ENCODE measurements at regions not wholly inside any gene's neighbourhood (a gene's known extent, or its start where the extent isn't known, plus 50 kb on each side); places are given as distances from the start of the nearest gene placed in this dataset.

DNA sequence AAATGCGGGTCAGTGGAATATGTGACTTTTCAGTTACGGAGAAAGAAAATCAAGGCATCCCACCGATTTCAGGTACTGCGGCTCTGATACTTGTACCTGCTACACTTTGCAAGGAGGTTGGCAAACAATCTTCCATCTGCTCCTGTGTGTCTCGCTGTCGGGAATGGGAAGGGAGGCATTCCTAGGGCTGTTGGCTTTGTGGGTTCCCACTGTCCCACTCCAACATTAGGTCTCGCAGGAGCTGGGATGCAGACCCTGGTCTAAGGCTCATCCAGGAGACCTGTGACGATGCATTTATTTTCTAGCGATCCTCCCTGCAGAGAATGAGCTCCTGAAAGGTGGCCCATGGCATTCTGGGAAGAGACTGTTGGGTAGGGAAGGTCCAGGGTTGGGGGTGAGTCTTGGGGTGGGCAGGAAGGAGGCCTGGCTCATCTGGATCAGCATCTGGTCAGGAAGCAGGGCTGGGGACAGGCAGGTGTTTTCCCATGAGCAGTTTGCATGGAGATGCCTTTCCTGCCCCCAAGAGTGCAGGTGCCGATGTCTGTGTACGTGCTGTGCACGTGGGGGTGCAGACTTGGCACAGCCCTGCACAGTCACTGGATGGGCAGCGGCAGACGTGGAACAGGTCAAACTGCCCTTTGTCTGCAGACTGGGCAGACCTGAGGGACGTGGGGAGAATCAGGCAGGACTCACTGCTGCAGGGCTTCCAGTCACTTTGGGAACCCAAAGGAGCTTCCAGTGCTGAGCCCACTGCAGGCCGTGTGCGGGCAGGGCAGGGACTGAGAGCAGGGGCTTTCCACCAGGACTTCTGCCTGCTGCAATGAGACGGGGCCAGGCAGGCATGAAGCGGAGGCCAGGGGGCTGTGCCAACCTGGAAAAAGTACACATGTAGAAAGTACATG is 152.4 kb downstream of the TEX29 start:
- intact Hi-C loops (cut with DNase I), result loop anchor here in 1 of 2 donors (5.0 kb wide), 1 partner anchor 969 kb away; no protein-coding TSS in a partner anchor
- peak in 1 of 3 donors; percentile 31 for DNase-seq

DNA sequence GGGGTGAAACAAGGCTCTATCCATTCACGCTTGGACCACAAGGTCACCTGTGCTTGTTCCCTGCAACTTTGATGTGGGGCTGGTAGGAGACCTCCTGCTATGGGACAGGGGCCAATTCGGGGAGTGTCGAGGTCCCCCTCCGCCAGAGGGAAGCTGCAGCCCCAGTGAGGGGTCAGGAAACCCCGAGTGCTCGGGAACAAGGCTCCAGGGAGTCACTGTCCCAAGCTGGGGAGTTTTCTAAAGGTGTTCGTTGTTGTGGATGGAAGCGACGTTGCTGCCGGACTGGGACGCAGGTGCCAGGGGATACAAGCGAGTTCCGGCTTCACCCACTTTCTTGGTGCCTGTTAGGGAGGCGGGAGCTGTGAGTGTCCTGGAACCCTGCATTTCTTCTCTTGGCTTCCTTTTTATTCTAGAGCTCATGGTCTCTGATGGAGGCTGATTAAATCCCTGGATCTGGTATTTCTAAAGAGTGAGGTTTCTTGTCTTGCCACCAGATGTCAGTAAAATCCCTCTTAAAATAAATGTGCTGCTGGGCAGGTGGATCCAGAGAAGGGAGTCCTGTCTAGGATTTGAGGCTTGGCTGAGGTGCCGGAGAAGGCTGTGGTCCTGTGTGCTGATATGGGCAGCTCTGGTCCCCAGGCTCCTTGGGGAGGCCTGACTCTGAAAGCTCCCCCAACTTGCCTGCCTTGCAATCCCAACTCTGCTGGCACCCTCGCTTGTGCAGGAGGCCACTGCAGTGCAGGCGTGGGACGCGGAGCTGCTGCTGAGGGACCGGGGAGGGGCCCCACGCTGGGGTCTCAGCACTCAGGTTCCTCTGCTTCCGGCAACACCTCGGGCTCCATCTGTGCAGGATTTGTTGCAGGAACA is 153.9 kb downstream of the TEX29 start:
- no peak overlapping the region for H3K27ac ChIP-seq
- no peaks in the 10 kb centered on the region for H3K4me1 ChIP-seq
- no peaks in the 10 kb centered on the region for H3K36me3 ChIP-seq
- no peaks in the 10 kb centered on the region for H3K27me3 ChIP-seq
- no peak overlapping the region for H3K4me3 ChIP-seq
- no peaks in the 10 kb centered on the region for H3K9me3 ChIP-seq
- intact Hi-C loops (cut with DNase I), result loop anchor here in 1 of 2 donors (5.0 kb wide), 1 partner anchor 968 kb away; no protein-coding TSS in a partner anchor
- DNase-seq (peak in 1 of 3 donors; percentile 44), ATAC-seq (peak; percentile 77 to 84 (median 82))
- WGBS (ENCODE audit: insufficient coverage, low coverage, low lambda C conversion rate, missing lambda C conversion rate), result 46% methylated on average over 14 of the region's 23 CpGs
- no peak for TF ChIP-seq POLR2A (IDR thresholded peaks at IDR 0.05)
- TF ChIP-seq, protein P1, sequence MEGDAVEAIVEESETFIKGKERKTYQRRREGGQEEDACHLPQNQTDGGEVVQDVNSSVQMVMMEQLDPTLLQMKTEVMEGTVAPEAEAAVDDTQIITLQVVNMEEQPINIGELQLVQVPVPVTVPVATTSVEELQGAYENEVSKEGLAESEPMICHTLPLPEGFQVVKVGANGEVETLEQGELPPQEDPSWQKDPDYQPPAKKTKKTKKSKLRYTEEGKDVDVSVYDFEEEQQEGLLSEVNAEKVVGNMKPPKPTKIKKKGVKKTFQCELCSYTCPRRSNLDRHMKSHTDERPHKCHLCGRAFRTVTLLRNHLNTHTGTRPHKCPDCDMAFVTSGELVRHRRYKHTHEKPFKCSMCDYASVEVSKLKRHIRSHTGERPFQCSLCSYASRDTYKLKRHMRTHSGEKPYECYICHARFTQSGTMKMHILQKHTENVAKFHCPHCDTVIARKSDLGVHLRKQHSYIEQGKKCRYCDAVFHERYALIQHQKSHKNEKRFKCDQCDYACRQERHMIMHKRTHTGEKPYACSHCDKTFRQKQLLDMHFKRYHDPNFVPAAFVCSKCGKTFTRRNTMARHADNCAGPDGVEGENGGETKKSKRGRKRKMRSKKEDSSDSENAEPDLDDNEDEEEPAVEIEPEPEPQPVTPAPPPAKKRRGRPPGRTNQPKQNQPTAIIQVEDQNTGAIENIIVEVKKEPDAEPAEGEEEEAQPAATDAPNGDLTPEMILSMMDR (IDR thresholded peaks at IDR 0.05), result peak; percentile 42 to 69 (median 57)

More for the DNA sequence above, 152.4 kb downstream of the TEX29 start:
- no peak for TF ChIP-seq POLR2A (IDR thresholded peaks at IDR 0.05)
- TF ChIP-seq, protein P1 (IDR thresholded peaks at IDR 0.05), result no peak
- Histone ChIP-seq H3K27me3 (no peaks in the 10 kb centered on the region), H3K4me1 (no peaks in the 10 kb centered on the region), H3K4me3 (no peak overlapping the region), H3K9me3 (no peaks in the 10 kb centered on the region), H3K27ac (no peak overlapping the region), H3K36me3 (no peaks in the 10 kb centered on the region)
- 52% methylated on average over 6 of the region's 19 CpGs for WGBS (ENCODE audit: insufficient coverage, low coverage, low lambda C conversion rate, missing lambda C conversion rate)
- no peak for ATAC-seq

DNA sequence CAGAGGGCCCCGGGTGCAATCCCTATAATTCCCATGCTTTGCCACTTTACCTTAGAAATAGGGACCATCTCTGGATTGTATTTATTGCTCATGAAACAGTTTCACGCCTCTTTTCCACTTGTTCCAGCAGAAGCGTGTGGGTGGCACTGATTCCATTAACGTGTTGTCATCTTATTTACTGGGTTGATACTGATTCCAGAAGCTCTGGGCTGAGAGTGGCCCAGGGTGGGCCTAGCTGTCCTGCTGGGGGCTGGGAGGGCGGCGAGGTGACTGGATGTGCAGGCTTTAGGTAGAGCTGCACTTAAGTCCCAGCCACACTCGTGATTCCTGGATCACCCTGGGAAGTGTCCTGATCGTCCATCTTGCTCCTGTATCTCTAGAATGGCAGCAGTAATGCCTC is 155.0 kb downstream of the TEX29 start:
- Histone ChIP-seq H3K27ac (no peak overlapping the region), H3K4me1 (no peaks in the 10 kb centered on the region), H3K36me3 (no peaks in the 10 kb centered on the region), H3K9me3 (no peaks in the 10 kb centered on the region), H3K4me3 (no peak overlapping the region), H3K27me3 (no peaks in the 10 kb centered on the region)
- WGBS (ENCODE audit: insufficient coverage, low coverage, low lambda C conversion rate, missing lambda C conversion rate), result 35% methylated on average over 3 of the region's 8 CpGs
- intact Hi-C loops (cut with DNase I), result no loop called here
- TF ChIP-seq POLR2A (IDR thresholded peaks at IDR 0.05), result no peak
- TF ChIP-seq, protein P1 (IDR thresholded peaks at IDR 0.05), result no peak
- DNase-seq (peak in 1 of 3 donors; percentile 28), ATAC-seq (no peak)

DNA sequence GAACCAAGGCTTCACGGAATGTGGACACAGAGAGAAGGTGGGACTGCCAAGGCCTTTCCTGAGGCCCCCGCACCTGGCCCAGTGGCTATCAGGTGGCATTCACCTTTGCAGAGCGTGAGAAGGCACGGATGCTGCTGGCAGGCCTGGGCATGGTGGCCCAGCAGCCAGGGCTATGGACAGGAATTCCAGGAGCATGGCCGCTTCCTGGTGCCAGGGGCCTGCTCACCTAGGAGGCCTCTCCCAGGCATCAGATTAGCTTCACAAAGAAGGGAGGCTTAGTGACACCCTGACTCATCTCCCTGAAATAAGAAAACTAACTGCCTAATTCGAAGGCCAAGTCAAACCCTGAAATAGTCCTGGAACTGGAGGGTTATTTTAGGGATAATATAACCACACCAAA is 155.8 kb downstream of the TEX29 start:
- H3K9me3 ChIP-seq, result no peaks in the 10 kb centered on the region
- no peak overlapping the region for H3K4me3 ChIP-seq
- no peaks in the 10 kb centered on the region for H3K4me1 ChIP-seq
- H3K27me3 ChIP-seq, result no peaks in the 10 kb centered on the region
- DNase-seq (no peak), ATAC-seq (no peak)
- intact Hi-C loops (cut with DNase I), result no loop called here
- no peaks in the 10 kb centered on the region for H3K36me3 ChIP-seq
- no peak for TF ChIP-seq POLR2A (IDR thresholded peaks at IDR 0.05)
- TF ChIP-seq, protein P1 (IDR thresholded peaks at IDR 0.05), result no peak
- WGBS (ENCODE audit: insufficient coverage, low coverage, low lambda C conversion rate, missing lambda C conversion rate), result 73% methylated on average over 4 of the region's 6 CpGs
- H3K27ac ChIP-seq, result no peak overlapping the region
